ENCODE measurements at regions not wholly inside any gene's neighbourhood (a gene's known extent, or its start where the extent isn't known, plus 50 kb on each side); places are given as distances from the start of the nearest gene placed in this dataset.

DNA sequence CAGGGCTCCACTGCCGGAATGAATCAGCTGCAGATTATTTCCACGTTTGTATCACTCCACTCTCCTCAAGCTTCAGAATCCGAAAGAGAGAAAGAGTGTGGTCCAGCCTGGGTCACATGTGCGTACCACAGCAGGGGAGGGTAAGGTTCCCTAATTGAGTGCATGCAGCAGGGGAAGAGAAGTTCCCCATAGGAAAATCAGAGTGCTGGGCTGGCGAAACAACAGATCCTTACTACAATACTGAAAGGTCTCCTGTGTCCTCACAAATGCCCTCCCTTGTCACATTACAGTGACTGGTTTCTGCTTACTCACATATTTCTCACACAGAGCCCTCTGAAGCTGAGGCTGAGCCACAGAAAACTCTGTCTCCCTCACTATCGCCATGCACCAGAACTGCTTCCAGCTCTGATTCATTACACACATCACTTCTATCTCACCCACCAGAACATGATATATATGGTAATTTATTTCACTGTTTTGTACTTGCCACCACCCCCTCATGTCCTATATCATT is 532.2 kb upstream of the TUSC1 start:
- Histone ChIP-seq H3K27ac (no peak overlapping the region), H3K36me3 (no peaks in the 10 kb centered on the region), H3K27me3 (no peaks in the 10 kb centered on the region), H3K4me1 (no peaks in the 10 kb centered on the region), H3K9me3 (no peaks in the 10 kb centered on the region), H3K4me3 (no peak overlapping the region)
- FAIRE-seq (no peak), ATAC-seq (peak in 1 of 4 donors; percentile 23), DNase-seq (no peak)
- intact Hi-C loops (cut with DNase I) = no loop called here
- 40 to 53% methylated on average over 6 of the region's 6 CpGs for WGBS, 2 donors
- no peak for TF ChIP-seq CTCF (IDR thresholded peaks at IDR 0.05)

GRCh38 chr9:26205261-26205660 is 527.0 kb upstream of the TUSC1 start:
- 82 to 84% methylated on average over 3 of the region's 3 CpGs for WGBS, 2 donors
- Histone ChIP-seq H3K36me3 (no peaks in the 10 kb centered on the region), H3K9me3 (no peaks in the 10 kb centered on the region), H3K27ac (no peak overlapping the region), H3K27me3 (no peaks in the 10 kb centered on the region), H3K4me1 (no peaks in the 10 kb centered on the region), H3K4me3 (no peak overlapping the region)
- TF ChIP-seq CTCF (IDR thresholded peaks at IDR 0.05) = no peak
- no peak for FAIRE-seq
- intact Hi-C loops (cut with DNase I) = no loop called here
- peak in 2 of 4 donors; percentile 38 to 49 for ATAC-seq
- DNase-seq = no peak

GRCh38 chr9:26193237-26193636 is 515.0 kb upstream of the TUSC1 start:
- no peak overlapping the region for H3K27ac ChIP-seq
- H3K4me3 ChIP-seq = no peak overlapping the region
- H3K36me3 ChIP-seq = no peaks in the 10 kb centered on the region
- H3K9me3 ChIP-seq = no peaks in the 10 kb centered on the region
- FAIRE-seq (no peak), ATAC-seq (no peak), DNase-seq (no peak)
- no peaks in the 10 kb centered on the region for H3K27me3 ChIP-seq
- intact Hi-C loops (cut with DNase I) = no loop called here
- WGBS, 2 donors = 50 to 62% methylated on average over 2 of the region's 2 CpGs
- no peak for TF ChIP-seq CTCF (IDR thresholded peaks at IDR 0.05)
- H3K4me1 ChIP-seq = no peaks in the 10 kb centered on the region

DNA sequence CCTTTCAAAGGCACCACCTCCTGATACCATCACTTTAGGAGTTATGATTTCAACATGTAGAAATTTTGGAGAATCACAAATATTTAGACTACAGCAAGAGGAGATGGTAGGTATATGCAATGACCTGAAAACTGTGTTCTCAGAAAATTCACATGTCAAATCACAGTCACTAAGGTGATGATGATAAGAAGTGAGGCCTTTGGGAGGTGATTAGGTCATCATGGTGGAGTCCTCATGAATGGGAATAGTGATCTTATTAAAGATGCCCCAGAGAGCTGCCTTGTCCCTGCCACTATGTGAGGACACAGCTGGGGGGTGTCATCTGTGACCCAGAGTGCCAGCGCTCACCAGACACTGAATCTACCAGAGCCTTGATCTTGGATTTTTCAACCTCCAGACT is 513.5 kb upstream of the TUSC1 start:
- intact Hi-C loops (cut with DNase I) = no loop called here
- TF ChIP-seq CTCF (IDR thresholded peaks at IDR 0.05) = no peak
- DNase-seq (no peak), ATAC-seq (no peak), FAIRE-seq (no peak)
- no peaks in the 10 kb centered on the region for H3K27me3 ChIP-seq
- WGBS, 2 donors = 0 to 50% methylated on average over 1 of the region's 1 CpG
- no peaks in the 10 kb centered on the region for H3K4me1 ChIP-seq
- H3K9me3 ChIP-seq = no peaks in the 10 kb centered on the region
- no peak overlapping the region for H3K27ac ChIP-seq
- H3K36me3 ChIP-seq = no peaks in the 10 kb centered on the region
- H3K4me3 ChIP-seq = no peak overlapping the region

DNA sequence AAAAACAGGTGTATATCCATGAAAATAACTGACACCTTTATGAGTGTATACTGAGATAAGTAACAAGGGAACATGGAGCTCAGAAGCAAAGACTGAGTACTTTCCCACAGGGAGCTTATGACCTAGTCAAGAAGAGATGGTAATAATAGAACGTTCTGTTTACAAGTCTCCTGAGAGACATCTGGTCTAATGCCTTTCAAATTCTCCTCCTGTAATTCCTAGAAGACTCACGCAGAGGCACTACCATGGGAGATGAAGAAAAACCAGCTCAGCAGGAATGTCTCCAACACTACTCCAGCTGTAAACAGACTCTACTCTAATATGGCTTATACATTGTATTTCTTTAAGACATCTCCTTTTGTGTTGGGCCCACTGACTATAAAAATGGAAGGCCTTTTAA is 503.6 kb upstream of the TUSC1 start:
- no peak for TF ChIP-seq CTCF (IDR thresholded peaks at IDR 0.05)
- Histone ChIP-seq H3K27ac (no peak overlapping the region), H3K9me3 (no peaks in the 10 kb centered on the region), H3K4me3 (no peak overlapping the region), H3K36me3 (no peaks in the 10 kb centered on the region), H3K27me3 (no peaks in the 10 kb centered on the region), H3K4me1 (no peaks in the 10 kb centered on the region)
- no peak for FAIRE-seq
- no peak for ATAC-seq
- 38% methylated on average over 2 of the region's 2 CpGs for WGBS, 2 donors
- intact Hi-C loops (cut with DNase I) = no loop called here
- DNase-seq = no peak

Data from pancreas (tissue), 10 donors.